HEK293T (cell line): ENCODE measurements at regions not wholly inside any gene's neighbourhood (a gene's known extent, or its start where the extent isn't known, plus 50 kb on each side); places are given as distances from the start of the nearest gene placed in this dataset.

ENCODE experiments used
- FOXA1 ChIP-seq: fragments of 450-650 bp; IDR thresholded peaks from 2 replicates; pipeline ENCODE4 v1.6.1; 2016; ENCODE audit warnings: mild to moderate bottlenecking
- FOXM1 ChIP-seq: fragments of 450-650 bp; IDR thresholded peaks from 2 replicates; pipeline ENCODE4 v1.6.1; 2017; ENCODE audit warnings: mild to moderate bottlenecking, borderline replicate concordance
- LEF1 ChIP-seq: fragments of 450-650 bp; IDR thresholded peaks from 2 replicates; pipeline ENCODE4 v1.6.1; 2017; ENCODE audit warnings: mild to moderate bottlenecking, borderline replicate concordance
- SUZ12 ChIP-seq: fragments of 450-650 bp; IDR thresholded peaks from 2 replicates; pipeline ENCODE4 v1.6.1; 2016; ENCODE audit warnings: mild to moderate bottlenecking

GRCh38 chr2:65647249-65647842 is 214.9 kb upstream of the SPRED2 start:
- TF ChIP-seq FOXM1 = no peak
- no peak for TF ChIP-seq FOXA1
- TF ChIP-seq SUZ12 = no peak
- no peak for TF ChIP-seq LEF1
